NT2/D1 (cell line): ENCODE measurements at regions not wholly inside any gene's neighbourhood (a gene's known extent, or its start where the extent isn't known, plus 50 kb on each side); places are given as distances from the start of the nearest gene placed in this dataset.

Source experiments
- DNase-seq: peaks from one replicate; pipeline ENCODE4 v3.0.0-alpha.2; 2011; ENCODE audit warnings: low read depth, low spot score
- H3K27me3 ChIP-seq: 2 replicates; pipeline ENCODE4 v1.6.0; 2011; ENCODE audit warnings: mild to moderate bottlenecking; ENCODE audit not compliant: insufficient read length, insufficient read depth
- H3K36me3 ChIP-seq: 2 replicates; pipeline ENCODE4 v1.6.1; 2011; ENCODE audit warnings: mild to moderate bottlenecking, low read length, mixed read lengths; ENCODE audit not compliant: insufficient read depth, insufficient read length
- H3K4me1 ChIP-seq: 2 replicates; pipeline ENCODE4 v1.5.1; 2011; ENCODE audit not compliant: insufficient read depth, insufficient read length
- H3K4me3 ChIP-seq: 2 replicates; pipeline ENCODE4 v1.5.1; 2011; ENCODE audit warnings: low read depth; ENCODE audit not compliant: insufficient read length
- H3K9ac ChIP-seq: 2 replicates; pipeline ENCODE4 v1.6.0; 2011; ENCODE audit warnings: low read depth; ENCODE audit not compliant: insufficient read length
- H3K9me3 ChIP-seq: 2 replicates; pipeline ENCODE4 v1.5.1; 2011; ENCODE audit warnings: mild to moderate bottlenecking, low read length; ENCODE audit not compliant: insufficient read depth
- SUZ12 ChIP-seq: IDR thresholded peaks from 2 replicates; pipeline ENCODE4 v1.6.1; 2011; ENCODE audit not compliant: insufficient read length, insufficient read depth; ENCODE audit errors: extremely low read depth
- YY1 ChIP-seq: IDR thresholded peaks from 2 replicates; pipeline ENCODE4 v1.6.1; 2011; ENCODE audit not compliant: insufficient read length, insufficient read depth
- ZNF274 ChIP-seq: IDR thresholded peaks from 2 replicates; pipeline ENCODE4 v1.6.1; 2011; ENCODE audit warnings: mild to moderate bottlenecking, low read depth, low read length

DNA sequence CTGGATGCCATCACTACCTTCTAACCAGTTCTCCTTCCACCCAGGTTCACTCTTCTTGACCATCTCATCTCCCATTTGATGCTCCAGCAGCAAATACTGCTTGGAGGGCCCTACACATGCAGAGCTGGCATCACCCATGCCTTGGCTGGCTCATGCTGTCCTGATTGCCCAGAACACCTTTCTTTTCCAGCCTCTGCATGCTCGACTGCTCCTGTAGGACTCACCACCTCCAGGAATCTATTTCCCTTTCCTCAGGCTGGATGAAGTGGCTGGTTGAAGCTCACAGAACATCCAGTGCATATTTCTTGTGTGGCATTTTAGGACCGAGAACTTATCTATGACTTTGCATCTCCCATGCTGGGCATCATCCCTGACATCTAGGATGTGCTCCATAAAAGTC is 148.3 kb downstream of the CPEB2 start:
- H3K4me3 ChIP-seq: no peak overlapping the region
- no peaks in the 10 kb centered on the region for H3K9me3 ChIP-seq
- H3K27me3 ChIP-seq: no peaks in the 10 kb centered on the region
- DNase-seq: no peak
- H3K36me3 ChIP-seq: no peaks in the 10 kb centered on the region
- peaks cover 14% of the 10 kb centered on the region for H3K4me1 ChIP-seq
- H3K9ac ChIP-seq: no peak overlapping the region
- TF ChIP-seq SUZ12 (no peak), ZNF274 (no peak), YY1 (no peak)

- peaks cover 14% of the 10 kb centered on the region for H3K4me1 ChIP-seq
- H3K36me3 ChIP-seq: no peaks in the 10 kb centered on the region
- no peaks in the 10 kb centered on the region for H3K27me3 ChIP-seq
- DNase-seq: no peak
- no peak for TF ChIP-seq ZNF274
- TF ChIP-seq YY1: no peak
- no peak for TF ChIP-seq SUZ12
- H3K4me3 ChIP-seq: no peak overlapping the region
- no peaks in the 10 kb centered on the region for H3K9me3 ChIP-seq
- no peak overlapping the region for H3K9ac ChIP-seq
Measured at GRCh38 chr4:15151033-15151432, 148.8 kb downstream of the CPEB2 start.

DNA sequence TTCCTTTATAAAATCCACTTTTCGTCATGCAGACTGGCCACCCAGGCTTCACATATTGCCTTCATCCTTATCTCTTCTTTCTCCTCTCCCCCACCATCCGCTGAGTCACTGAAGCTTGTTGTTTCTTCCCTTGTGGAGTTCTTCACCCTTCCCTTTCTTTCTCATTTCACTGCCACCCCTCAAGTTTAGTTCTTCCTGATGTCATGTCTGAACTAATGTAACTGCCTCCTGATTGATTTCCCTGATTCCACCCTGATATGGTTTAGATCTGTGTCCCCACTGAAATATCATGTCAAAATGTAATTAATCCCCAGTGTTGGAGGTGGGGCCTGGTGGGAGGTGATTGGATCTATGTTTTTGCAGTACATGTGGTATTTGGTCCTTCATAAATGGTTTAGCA is 151.4 kb downstream of the CPEB2 start:
- Histone ChIP-seq H3K4me3 (no peak overlapping the region), H3K36me3 (no peaks in the 10 kb centered on the region), H3K4me1 (peaks cover 10% of the 10 kb centered on the region), H3K9me3 (no peaks in the 10 kb centered on the region), H3K9ac (no peak overlapping the region), H3K27me3 (no peaks in the 10 kb centered on the region)
- no peak for TF ChIP-seq SUZ12
- TF ChIP-seq YY1: no peak
- no peak for TF ChIP-seq ZNF274
- no peak for DNase-seq

GRCh38 chr4:15158406-15159091 is 156.3 kb downstream of the CPEB2 start:
- Histone ChIP-seq H3K4me1 (peaks cover 3% of the 10 kb centered on the region), H3K27me3 (no peaks in the 10 kb centered on the region), H3K9ac (no peak overlapping the region), H3K9me3 (no peaks in the 10 kb centered on the region), H3K36me3 (no peaks in the 10 kb centered on the region), H3K4me3 (no peak overlapping the region)
- no peak for TF ChIP-seq YY1
- TF ChIP-seq ZNF274: no peak
- no peak for TF ChIP-seq SUZ12
- DNase-seq: no peak

- no peak for TF ChIP-seq ZNF274
- TF ChIP-seq SUZ12: no peak
- TF ChIP-seq YY1: no peak
- H3K9ac ChIP-seq: no peak overlapping the region
- H3K27me3 ChIP-seq: no peaks in the 10 kb centered on the region
- peaks cover 3% of the 10 kb centered on the region for H3K4me1 ChIP-seq
- H3K36me3 ChIP-seq: no peaks in the 10 kb centered on the region
- H3K4me3 ChIP-seq: no peak overlapping the region
- no peak for DNase-seq
- no peaks in the 10 kb centered on the region for H3K9me3 ChIP-seq
Measured at GRCh38 chr4:15159477-15160019, 157.3 kb downstream of the CPEB2 start.

DNA sequence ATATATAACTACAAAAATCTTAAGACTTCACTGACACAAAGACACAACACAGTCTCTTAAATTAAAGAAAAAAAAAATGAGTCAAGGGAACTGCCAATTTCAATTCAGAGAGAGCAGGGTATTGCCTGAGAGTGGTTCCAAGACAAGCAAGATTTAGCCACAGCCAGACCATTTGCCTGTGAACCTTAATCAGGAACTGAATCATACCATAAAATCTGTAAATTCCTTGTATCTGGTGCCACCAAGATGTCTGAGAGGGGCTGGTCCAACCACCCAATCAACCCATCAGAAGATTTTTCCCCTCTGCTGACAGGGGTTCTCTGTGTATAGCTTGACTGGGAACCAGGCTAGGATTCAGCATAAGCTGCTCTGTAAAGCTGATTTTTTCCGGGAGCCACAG is 159.2 kb downstream of the CPEB2 start:
- no peaks in the 10 kb centered on the region for H3K36me3 ChIP-seq
- no peak for TF ChIP-seq SUZ12
- DNase-seq: no peak
- H3K4me1 ChIP-seq: peaks cover 3% of the 10 kb centered on the region
- no peak overlapping the region for H3K4me3 ChIP-seq
- no peak overlapping the region for H3K9ac ChIP-seq
- no peaks in the 10 kb centered on the region for H3K9me3 ChIP-seq
- no peaks in the 10 kb centered on the region for H3K27me3 ChIP-seq

DNA sequence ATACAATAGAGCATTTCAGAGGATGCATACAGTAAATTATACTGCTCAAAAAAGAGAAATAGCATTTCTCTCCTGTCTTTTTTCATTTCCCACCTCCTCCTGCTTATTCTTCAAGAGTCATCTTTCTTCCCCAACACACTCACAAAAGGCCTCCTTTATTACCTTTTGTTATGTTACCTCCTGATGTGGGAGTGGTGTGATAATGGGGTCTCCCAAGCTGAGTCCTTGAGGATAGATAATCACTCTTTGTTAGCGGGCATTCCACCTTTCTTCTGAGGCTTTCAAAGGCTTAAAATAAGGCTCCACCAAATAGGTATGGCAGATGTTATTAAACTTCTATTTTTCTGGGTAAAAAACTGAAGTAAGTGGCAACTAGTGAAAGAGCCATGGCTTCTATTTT is 159.8 kb downstream of the CPEB2 start:
- H3K4me3 ChIP-seq: no peak overlapping the region
- H3K36me3 ChIP-seq: no peaks in the 10 kb centered on the region
- no peak overlapping the region for H3K9ac ChIP-seq
- no peak for TF ChIP-seq ZNF274
- TF ChIP-seq SUZ12: no peak
- no peak for TF ChIP-seq YY1
- peaks cover 3% of the 10 kb centered on the region for H3K4me1 ChIP-seq
- H3K27me3 ChIP-seq: no peaks in the 10 kb centered on the region
- no peaks in the 10 kb centered on the region for H3K9me3 ChIP-seq
- peak; percentile 75 for DNase-seq
